HG03095 (cell line): ENCODE measurements at regions not wholly inside any gene's neighbourhood (a gene's known extent, or its start where the extent isn't known, plus 50 kb on each side); places are given as distances from the start of the nearest gene placed in this dataset.
"Not testable (repeated sequence)": the region's sequence is repeated elsewhere in the genome, so short reads cannot be mapped to it uniquely, and the experiment has no call there.

ENCODE experiments used
- ATAC-seq: cut with Tn5 transposase; IDR thresholded peaks from one replicate; pipeline ENCODE4 v1.9.1; 2021; ENCODE audit warnings: moderate library complexity; ENCODE audit not compliant: unreplicated experiment

GRCh38 chr13:65264066-65264465, 1966.1 kb downstream of the PCDH9 start:
- no peak for ATAC-seq

- no peak for ATAC-seq
Measured at GRCh38 chr13:65260946-65261891, 1968.9 kb downstream of the PCDH9 start.

GRCh38 chr13:65240773-65241172, 1989.4 kb downstream of the PCDH9 start:
- ATAC-seq = no peak

- ATAC-seq = no peak
Measured at GRCh38 chr13:65236841-65237418, 1993.2 kb downstream of the PCDH9 start.

GRCh38 chr13:65217471-65217995, 2012.6 kb downstream of the PCDH9 start:
- no peak for ATAC-seq

- not testable (repeated sequence) for ATAC-seq
Measured at GRCh38 chr13:65202845-65203244, 2027.3 kb downstream of the PCDH9 start.

GRCh38 chr13:65188721-65189120, 2041.4 kb downstream of the PCDH9 start:
- no peak for ATAC-seq

GRCh38 chr13:65168026-65168425, 2062.1 kb downstream of the PCDH9 start:
- ATAC-seq = no peak

- no peak for ATAC-seq
Measured at GRCh38 chr13:65166675-65167074, 2063.5 kb downstream of the PCDH9 start.

GRCh38 chr13:65159803-65160202, 2070.3 kb downstream of the PCDH9 start:
- no peak for ATAC-seq

- ATAC-seq = no peak
Measured at GRCh38 chr13:65155861-65156260, 2074.3 kb downstream of the PCDH9 start.

- ATAC-seq = no peak
Measured at GRCh38 chr13:65154661-65155447, 2075.3 kb downstream of the PCDH9 start.

- no peak for ATAC-seq
Measured at GRCh38 chr13:65149687-65150086, 2080.4 kb downstream of the PCDH9 start.

- no peak for ATAC-seq
Measured at GRCh38 chr13:65143920-65144319, 2086.2 kb downstream of the PCDH9 start.

GRCh38 chr13:65133094-65133493, 2097.0 kb downstream of the PCDH9 start:
- ATAC-seq = no peak

GRCh38 chr13:65125236-65125635, 2104.9 kb downstream of the PCDH9 start:
- ATAC-seq = no peak

- ATAC-seq = no peak
Measured at GRCh38 chr13:65112531-65112941, 2117.6 kb downstream of the PCDH9 start.

GRCh38 chr13:65112123-65112522, 2118.0 kb downstream of the PCDH9 start:
- ATAC-seq = no peak

GRCh38 chr13:65111223-65111622, 2118.9 kb downstream of the PCDH9 start:
- ATAC-seq = no peak

GRCh38 chr13:65104436-65104835, 2125.7 kb downstream of the PCDH9 start:
- not testable (repeated sequence) for ATAC-seq

- no peak for ATAC-seq
Measured at GRCh38 chr13:65103351-65103750, 2126.8 kb downstream of the PCDH9 start.
